ENCODE measurements at regions not wholly inside any gene's neighbourhood (a gene's known extent, or its start where the extent isn't known, plus 50 kb on each side); places are given as distances from the start of the nearest gene placed in this dataset.

- Histone ChIP-seq H3K79me2 (no peaks in the 10 kb centered on the region), H3K4me3 (no peak overlapping the region), H3K4me2 (no peak overlapping the region), H3K9me3 (ENCODE audit: low read depth) (no peaks in the 10 kb centered on the region), H3K27ac (no peak overlapping the region), H3K36me3 (replicated peaks; ENCODE audit: insufficient read depth, low read depth) (no peaks in the 10 kb centered on the region), H4K20me1 (ENCODE audit: insufficient read depth, poor library complexity, severe bottlenecking) (no peaks in the 10 kb centered on the region), H3K4me1 (ENCODE audit: insufficient read depth) (peaks cover 10% of the 10 kb centered on the region), H3K27me3 (no peaks in the 10 kb centered on the region), H2AFZ (no peak overlapping the region), H3K9me2 (replicated peaks; ENCODE audit: insufficient read depth) (no peaks in the 10 kb centered on the region)
- DNase-seq (ENCODE audit: low spot score), result no peak
- TF ChIP-seq EZH2 (IDR thresholded peaks at IDR 0.05; ENCODE audit: borderline replicate concordance) (no peak), EZH2phosphoT487 (IDR thresholded peaks at IDR 0.05; ENCODE audit: low read depth, severe bottlenecking, unreplicated experiment) (no peak), CTCF (IDR thresholded peaks at IDR 0.05; ENCODE audit: poor library complexity) (no peak)
- 85% methylated on average over 7 of the region's 8 CpGs for WGBS (ENCODE audit: low lambda C conversion rate, missing lambda C conversion rate)
Measured at GRCh38 chr2:733495-733894, 56.3 kb upstream of the TMEM18 start.

GRCh38 chr2:733001-733400 lies 55.8 kb upstream of the TMEM18 start:
- H3K36me3 ChIP-seq (replicated peaks; ENCODE audit: insufficient read depth, low read depth), result no peaks in the 10 kb centered on the region
- H3K79me2 ChIP-seq, result no peaks in the 10 kb centered on the region
- no peaks in the 10 kb centered on the region for H3K9me3 ChIP-seq (ENCODE audit: low read depth)
- no peak for TF ChIP-seq CTCF (IDR thresholded peaks at IDR 0.05; ENCODE audit: poor library complexity)
- TF ChIP-seq EZH2phosphoT487 (IDR thresholded peaks at IDR 0.05; ENCODE audit: low read depth, severe bottlenecking, unreplicated experiment), result no peak
- no peak for TF ChIP-seq EZH2 (IDR thresholded peaks at IDR 0.05; ENCODE audit: borderline replicate concordance)
- H3K27ac ChIP-seq, result no peak overlapping the region
- H3K4me2 ChIP-seq, result no peak overlapping the region
- H3K4me1 ChIP-seq (ENCODE audit: insufficient read depth), result peaks cover 10% of the 10 kb centered on the region
- no peak overlapping the region for H2AFZ ChIP-seq
- no peaks in the 10 kb centered on the region for H3K27me3 ChIP-seq
- 88% methylated on average over 5 of the region's 20 CpGs for WGBS (ENCODE audit: low lambda C conversion rate, missing lambda C conversion rate)
- no peak for DNase-seq (ENCODE audit: low spot score)
- H3K9me2 ChIP-seq (replicated peaks; ENCODE audit: insufficient read depth), result no peaks in the 10 kb centered on the region
- no peak overlapping the region for H3K4me3 ChIP-seq
- no peaks in the 10 kb centered on the region for H4K20me1 ChIP-seq (ENCODE audit: insufficient read depth, poor library complexity, severe bottlenecking)

GRCh38 chr2:731711-732110 lies 54.5 kb upstream of the TMEM18 start:
- H3K9me3 ChIP-seq (ENCODE audit: low read depth), result no peaks in the 10 kb centered on the region
- no peak overlapping the region for H2AFZ ChIP-seq
- H3K79me2 ChIP-seq, result no peaks in the 10 kb centered on the region
- no peak for DNase-seq (ENCODE audit: low spot score)
- no peak overlapping the region for H3K27ac ChIP-seq
- H3K4me1 ChIP-seq (ENCODE audit: insufficient read depth), result peaks cover 10% of the 10 kb centered on the region
- H4K20me1 ChIP-seq (ENCODE audit: insufficient read depth, poor library complexity, severe bottlenecking), result no peaks in the 10 kb centered on the region
- H3K36me3 ChIP-seq (replicated peaks; ENCODE audit: insufficient read depth, low read depth), result no peaks in the 10 kb centered on the region
- H3K4me2 ChIP-seq, result no peak overlapping the region
- H3K27me3 ChIP-seq, result no peaks in the 10 kb centered on the region
- H3K4me3 ChIP-seq, result no peak overlapping the region
- no peak for TF ChIP-seq EZH2phosphoT487 (IDR thresholded peaks at IDR 0.05; ENCODE audit: low read depth, severe bottlenecking, unreplicated experiment)
- no peak for TF ChIP-seq CTCF (IDR thresholded peaks at IDR 0.05; ENCODE audit: poor library complexity)
- no peak for TF ChIP-seq EZH2 (IDR thresholded peaks at IDR 0.05; ENCODE audit: borderline replicate concordance)
- H3K9me2 ChIP-seq (replicated peaks; ENCODE audit: insufficient read depth), result no peaks in the 10 kb centered on the region
- WGBS (ENCODE audit: low lambda C conversion rate, missing lambda C conversion rate), result 87% methylated on average over 5 of the region's 14 CpGs

- Histone ChIP-seq H3K27ac (no peak overlapping the region), H3K4me2 (no peak overlapping the region), H3K27me3 (no peaks in the 10 kb centered on the region), H3K4me3 (no peak overlapping the region), H2AFZ (no peak overlapping the region), H4K20me1 (ENCODE audit: insufficient read depth, poor library complexity, severe bottlenecking) (no peaks in the 10 kb centered on the region), H3K36me3 (replicated peaks; ENCODE audit: insufficient read depth, low read depth) (no peaks in the 10 kb centered on the region), H3K9me2 (replicated peaks; ENCODE audit: insufficient read depth) (no peaks in the 10 kb centered on the region), H3K9me3 (ENCODE audit: low read depth) (no peaks in the 10 kb centered on the region), H3K4me1 (ENCODE audit: insufficient read depth) (no peaks in the 10 kb centered on the region), H3K79me2 (no peaks in the 10 kb centered on the region)
- DNase-seq (ENCODE audit: low spot score), result no peak
- WGBS (ENCODE audit: low lambda C conversion rate, missing lambda C conversion rate), result 34% methylated on average over 10 of the region's 10 CpGs
- TF ChIP-seq CTCF (IDR thresholded peaks at IDR 0.05; ENCODE audit: poor library complexity), result no peak
- TF ChIP-seq EZH2phosphoT487 (IDR thresholded peaks at IDR 0.05; ENCODE audit: low read depth, severe bottlenecking, unreplicated experiment), result no peak
- TF ChIP-seq EZH2 (IDR thresholded peaks at IDR 0.05; ENCODE audit: borderline replicate concordance), result no peak
Measured at GRCh38 chr2:729376-729861, 52.2 kb upstream of the TMEM18 start.

All from hepatocyte (in vitro differentiated cells).